UCSD-AML1 (cell line): ENCODE measurements at regions not wholly inside any gene's neighbourhood (a gene's known extent, or its start where the extent isn't known, plus 50 kb on each side); places are given as distances from the start of the nearest gene placed in this dataset.

Source experiments
- DNase-seq: peaks from one replicate; lab custom pipeline; 2025; ENCODE audit not compliant: unreplicated experiment; lab: John Stamatoyannopoulos, UW

DNA sequence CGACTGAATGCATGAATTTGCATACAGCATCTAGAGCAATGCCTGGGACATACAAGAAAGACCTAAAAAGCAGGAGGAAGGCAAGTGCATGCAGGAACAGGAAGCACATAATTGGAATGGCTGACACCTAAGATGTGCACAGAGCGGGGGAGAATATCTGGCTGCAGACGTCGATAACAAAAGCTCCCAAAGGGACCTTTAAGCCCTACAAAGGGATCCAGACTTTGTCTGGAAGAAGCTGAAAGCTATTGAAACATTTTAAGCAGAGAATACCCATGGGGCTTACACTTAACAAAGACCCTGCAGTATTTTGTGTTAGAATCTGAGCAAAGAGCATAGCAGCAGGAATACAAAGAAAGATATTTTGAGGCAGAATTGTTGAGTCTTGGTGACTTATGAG lies 107.4 kb upstream of the CLDN10 start:
- no peak for DNase-seq

DNA sequence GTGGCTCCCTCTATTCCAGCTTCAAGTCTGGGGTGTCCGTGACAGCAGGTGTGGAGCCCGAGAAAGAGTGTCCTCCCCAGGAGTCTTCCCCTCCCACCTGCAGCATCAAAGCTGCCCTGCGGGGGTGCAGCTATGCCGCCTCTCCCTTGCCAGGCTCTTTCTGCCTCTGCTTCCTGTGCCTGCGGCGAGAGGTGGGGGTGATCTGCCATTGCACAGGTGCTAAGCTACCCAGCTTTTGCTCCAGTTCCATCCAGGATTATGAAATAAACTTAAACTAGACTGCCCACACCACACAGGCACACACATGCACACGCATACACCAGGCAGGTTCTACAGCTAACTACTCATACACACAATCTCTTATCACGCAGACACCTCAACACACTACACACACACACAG lies 104.7 kb upstream of the CLDN10 start:
- DNase-seq = no peak

DNA sequence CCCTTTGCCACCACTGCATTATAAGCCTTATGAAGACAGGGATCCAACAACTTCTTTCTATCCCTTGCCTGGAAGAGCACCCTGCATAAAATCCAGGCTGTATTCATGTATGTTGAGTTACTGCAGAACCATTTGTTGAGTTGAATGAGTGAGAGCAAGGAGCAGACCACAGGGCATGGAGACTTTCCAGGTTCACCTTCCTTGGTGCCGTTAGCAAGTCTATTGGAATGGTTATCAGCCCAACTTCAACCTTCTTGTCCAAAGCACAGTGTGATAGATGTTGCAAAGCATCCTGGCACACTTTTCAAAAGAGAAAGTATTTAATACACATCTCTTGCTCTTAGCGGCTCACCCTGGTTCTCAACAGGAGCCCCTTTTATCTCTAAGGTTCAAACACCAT lies 100.9 kb upstream of the CLDN10 start:
- no peak for DNase-seq

DNA sequence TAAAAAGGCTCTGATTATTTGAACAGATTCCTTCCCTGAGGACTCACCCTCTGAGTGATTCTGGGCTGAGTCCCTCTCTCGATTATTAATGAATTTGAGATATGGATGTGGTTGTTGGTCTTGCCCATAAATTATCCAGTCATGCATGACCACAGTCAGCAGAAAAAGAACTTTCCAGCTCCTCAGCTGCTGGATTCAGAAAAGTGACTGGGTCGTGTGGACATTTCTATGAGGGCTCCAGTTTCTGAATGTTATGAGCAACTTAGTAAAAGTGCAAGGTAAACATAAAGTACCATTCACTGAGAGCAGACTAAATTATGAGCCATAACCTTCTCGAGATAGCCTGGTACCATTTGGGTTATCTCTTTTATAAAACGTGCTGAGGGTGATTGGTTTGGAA lies 100.1 kb upstream of the CLDN10 start:
- no peak for DNase-seq

DNA sequence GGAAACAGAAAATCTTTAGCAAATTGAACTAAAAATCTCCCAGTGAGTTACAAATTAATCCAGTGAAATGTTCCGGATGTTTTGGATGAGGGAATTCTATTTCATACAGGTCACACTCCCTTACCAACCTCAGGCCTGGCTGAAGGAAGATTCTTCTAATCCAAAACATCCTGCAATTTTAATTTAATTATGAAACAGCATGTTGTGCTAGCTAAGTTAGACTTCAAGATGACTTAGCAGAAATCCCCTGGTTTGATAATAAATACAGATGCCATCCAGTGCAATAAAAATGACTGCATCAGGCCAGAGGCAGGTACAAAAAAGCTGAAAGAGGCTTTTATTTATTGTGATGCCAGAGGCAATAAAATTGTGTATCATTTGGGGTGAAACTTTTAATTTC lies 96.7 kb upstream of the CLDN10 start:
- DNase-seq = no peak

DNA sequence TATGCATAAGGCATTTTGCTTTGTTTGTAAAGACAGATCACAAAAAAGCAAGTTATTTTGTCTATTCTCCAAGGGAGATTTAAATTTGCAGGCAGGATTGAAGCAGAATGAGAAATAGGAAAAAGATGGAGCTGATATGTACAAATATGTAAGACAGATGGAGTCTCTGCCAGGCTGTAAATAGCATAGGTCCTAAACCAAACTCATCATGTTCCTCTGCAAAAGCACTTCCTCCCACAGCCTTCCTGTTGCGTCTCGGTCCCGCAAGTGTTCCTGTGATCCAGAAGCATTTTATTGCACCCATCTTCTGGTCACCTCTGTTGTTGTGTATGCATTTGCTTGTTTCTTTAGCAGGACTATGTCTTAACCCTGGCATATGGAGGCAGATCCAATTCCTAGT lies 95.7 kb upstream of the CLDN10 start:
- peak; percentile 23 for DNase-seq

DNA sequence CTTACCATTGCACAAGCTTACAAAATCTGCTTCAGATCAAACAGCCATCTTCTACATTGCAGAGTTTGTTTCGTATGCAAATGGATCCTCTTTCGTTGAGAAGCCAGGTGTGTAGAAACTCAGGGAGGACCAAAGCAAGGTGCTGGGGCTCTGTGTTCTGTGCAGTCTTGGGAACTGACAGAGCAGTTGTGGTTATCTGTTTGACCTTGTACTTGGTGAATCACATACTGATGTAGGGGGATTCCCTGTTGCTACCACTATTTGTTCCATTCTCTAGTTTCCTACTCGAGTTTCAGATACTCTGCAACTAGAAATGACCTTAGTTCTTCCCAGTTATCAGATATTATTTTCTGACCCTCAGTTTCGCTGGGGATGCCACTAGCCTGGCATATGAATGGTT lies 95.2 kb upstream of the CLDN10 start:
- DNase-seq = no peak

DNA sequence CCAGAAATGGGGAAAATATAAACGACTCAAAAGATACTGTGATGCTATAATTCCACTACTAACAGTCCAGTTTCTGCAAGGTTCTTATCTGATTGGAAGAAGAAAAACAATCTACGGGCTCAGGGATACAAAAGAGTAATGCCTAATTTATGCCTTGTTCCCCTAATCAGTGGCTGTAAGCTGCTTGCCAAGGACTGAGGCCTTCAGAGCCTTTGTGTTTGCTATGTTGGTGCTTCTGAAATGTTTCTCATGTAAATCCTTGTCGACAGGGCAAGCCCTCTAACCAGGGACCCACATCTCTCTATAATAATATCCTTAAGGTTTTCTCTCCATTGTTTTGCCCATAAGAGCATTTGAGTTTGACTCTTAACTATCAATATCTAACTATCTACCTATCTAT lies 89.7 kb upstream of the CLDN10 start:
- no peak for DNase-seq

DNA sequence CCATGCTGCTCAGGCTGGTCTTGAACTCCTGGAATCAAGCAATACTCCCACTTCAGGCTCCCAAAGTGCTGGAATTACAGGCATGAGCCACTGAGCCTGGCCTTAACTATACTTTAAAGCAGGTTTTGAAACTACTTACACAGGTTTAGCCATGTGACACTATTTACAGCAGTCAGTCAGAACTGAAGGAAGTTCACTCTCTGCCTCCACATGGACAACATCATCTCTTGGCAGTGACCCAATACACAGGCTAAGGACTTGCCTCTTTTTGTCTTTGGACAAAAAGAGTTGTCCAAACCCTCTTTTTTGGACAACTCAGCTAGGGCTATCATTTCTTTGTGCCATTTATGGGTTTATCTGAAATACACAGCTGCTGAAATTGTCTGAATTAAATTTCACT lies 89.0 kb upstream of the CLDN10 start:
- DNase-seq = no peak

DNA sequence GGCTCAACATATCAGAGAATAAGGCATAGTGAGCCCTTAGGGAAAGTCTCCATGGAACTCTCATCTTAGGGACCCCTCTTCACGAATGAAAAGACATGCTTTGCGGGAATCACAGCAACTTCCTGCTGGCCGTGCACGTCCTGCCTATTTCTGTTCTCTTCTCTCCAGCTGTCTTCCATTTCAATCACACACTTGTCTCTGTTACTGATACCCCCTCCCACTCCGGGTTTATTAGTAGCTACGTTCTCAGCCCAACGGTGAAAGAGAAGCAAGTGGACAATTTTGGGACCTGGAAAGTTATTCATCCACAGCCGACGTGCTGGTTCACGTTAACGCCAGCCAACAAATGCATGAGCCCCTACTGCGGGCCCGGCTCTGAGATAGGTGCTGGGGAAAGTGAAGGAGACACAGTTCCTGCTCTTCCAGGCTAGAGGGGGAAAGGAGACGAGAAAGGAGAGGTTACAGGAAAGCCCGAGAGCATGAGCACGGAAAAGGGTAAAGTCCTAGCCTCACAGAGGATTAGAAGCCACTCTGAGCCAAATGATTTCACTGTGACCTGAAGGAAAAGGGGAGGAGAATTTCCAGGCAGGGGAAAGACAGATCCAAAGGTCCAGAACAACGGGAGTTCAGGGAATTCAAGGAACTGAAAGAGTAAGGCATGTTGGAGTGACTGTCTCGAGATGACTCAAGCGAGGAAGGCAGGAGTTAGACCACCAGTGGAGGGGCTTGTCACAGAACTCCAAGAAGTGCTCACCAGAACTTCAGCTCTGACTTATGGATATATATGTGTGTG lies 81.8 kb upstream of the CLDN10 start:
- DNase-seq = no peak

DNA sequence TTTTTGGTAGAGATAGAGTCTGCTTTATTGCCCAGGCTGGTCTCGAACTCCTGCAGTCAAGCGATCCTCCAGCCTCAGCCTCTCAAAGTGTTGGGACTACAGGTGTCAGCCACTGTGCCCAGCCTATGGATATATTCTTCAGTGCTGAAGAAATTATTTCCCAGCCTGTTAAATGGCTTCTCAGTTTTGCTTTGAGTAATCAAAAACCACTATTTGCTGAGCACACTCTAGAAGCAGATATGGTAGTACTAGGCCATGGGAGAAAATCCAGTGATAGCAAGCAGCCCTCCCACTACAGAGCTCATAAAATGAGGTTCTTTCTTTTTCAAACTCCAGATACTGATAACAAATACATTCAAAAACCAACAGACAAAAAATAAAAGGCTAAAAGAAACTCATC lies 80.6 kb upstream of the CLDN10 start:
- no peak for DNase-seq

DNA sequence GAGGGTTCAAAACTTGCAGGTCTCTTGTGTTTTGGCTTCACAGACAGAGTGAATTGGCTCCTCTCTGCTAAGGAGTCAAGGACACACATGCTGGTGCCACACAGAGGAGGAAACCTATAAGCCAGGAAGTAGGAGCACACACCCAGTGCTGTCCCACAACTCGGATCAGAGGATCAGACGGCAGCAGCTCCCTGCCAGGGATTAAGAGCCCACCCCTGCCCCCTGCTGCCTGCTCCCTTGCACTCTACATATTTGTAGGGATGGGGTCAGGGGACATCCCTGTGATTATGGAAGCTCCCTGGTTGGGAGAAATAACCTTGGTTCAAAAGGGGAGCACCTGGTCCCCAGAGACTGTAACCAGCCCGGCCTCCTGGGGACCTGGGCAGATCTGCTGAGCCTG lies 77.5 kb upstream of the CLDN10 start:
- DNase-seq = no peak

DNA sequence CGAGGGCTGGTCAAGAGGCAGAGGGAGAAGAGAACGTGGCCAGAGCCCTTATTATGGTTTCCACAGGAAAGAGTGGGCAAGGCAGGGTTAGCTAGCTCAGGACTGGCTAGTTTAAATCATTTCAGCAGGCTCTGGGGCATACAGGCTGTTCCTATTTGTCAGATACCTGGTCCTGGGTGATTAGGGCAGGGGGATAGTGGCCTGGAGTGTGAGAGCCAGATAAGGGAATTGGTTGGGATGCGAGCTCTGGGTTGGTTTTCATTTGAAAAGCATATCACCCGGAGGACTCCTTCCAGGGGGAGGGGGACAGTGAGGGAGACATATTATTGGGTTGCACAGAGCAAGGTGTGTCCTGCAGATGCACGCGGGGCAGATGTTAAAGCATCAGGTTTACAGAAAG lies 75.3 kb upstream of the CLDN10 start:
- no peak for DNase-seq

DNA sequence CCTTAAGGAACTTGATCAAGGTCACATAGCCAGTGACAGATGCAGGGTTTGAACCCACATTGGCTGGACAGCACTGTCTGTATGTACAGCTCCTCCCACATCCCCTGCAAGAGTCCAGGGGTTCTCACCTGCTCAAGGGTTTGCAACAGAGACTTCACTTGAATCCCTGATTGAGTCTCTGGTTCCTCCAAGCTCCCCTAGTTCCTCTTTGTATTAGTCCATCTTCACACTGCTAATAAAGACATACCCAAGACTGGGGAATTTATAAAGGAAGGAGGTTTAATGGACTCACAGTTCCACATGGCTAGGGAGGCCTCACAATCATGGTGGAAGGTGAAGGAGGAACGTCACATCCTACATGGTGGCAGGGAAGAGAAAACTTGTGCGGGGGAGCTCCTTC lies 72.8 kb upstream of the CLDN10 start:
- DNase-seq = no peak

DNA sequence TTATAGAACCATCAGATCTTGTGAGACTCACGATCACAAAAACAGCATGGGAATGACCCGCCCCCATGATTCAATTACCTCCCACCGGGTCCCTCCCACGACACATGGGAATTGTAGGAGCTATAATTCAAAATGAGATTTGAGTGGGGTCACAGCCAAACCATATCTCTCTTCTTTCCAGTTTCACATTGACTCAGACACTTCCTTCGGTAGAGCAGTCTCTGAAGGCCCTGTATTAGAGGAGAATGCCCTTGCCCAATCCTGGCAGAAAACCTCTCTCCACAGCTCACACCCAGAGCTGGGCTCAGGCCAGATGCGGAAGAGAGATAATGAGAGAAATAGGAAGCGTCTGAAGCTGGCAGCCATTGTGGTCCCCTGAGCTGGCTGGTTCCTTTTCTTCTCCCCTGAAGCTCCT lies 72.4 kb upstream of the CLDN10 start:
- DNase-seq = peak; percentile 81

DNA sequence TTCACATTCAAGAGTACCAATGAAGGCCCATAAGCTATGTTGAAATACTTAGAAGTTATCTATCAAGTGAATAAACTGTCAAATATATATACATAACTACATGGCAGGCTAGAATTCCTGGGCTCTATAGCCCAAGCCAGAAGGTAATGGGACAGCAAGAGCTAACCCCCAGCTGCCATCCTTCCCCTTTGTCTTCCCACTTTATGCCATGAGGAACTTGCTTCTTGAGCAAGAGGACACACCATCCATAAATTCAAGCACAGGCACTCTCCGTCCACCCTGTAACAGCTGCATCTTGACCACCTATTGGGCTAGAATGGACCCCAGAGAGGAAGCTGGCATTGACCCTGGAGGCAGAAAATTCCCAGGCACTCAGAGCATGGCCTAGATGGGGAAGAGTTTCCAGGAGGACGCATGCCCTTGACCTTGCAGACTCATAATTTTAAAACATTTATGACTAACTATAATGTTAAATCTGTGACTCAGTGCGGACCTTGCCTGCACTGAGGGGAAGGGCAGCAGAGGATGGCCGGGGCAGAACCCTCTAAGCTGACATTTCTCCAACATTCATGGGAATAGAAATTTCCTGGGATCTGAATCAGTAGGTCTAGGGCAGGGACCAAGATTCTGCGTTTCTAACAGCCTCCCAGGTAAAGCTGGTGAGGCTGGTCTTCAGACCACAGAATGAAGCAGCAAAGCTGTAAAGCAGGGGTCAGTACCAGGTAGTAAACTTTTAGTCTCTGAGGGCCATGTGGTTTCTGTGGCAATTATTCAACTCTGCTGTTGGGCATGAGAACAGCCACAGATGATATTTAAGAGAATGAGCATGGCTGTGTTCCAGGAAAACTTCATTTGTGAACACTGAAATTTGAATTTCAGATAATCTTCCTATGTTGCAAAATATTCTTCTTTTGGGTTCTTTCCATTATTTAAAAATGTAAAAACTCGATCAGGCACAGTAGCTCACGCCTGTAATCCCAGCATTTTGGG lies 71.4 kb upstream of the CLDN10 start:
- DNase-seq = no peak

DNA sequence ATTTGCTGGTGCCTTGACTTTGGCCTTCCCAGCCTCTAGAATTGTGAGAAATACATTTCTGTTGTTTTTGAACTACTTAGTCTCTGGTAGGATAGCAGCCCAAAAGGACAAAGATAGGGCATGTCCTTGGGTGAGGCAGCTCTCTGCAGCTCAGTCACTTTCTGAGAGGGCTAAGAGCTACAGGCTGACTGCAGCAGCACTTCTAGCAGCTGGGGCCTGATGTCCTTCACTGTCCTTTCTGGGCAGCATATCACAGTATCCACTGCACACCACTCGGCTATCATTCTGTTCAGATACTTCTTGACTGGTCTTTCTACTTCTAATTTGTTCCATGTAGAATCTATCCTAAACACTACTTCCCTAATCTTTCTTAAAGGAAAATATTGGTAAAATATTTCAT lies 68.5 kb upstream of the CLDN10 start:
- no peak for DNase-seq

DNA sequence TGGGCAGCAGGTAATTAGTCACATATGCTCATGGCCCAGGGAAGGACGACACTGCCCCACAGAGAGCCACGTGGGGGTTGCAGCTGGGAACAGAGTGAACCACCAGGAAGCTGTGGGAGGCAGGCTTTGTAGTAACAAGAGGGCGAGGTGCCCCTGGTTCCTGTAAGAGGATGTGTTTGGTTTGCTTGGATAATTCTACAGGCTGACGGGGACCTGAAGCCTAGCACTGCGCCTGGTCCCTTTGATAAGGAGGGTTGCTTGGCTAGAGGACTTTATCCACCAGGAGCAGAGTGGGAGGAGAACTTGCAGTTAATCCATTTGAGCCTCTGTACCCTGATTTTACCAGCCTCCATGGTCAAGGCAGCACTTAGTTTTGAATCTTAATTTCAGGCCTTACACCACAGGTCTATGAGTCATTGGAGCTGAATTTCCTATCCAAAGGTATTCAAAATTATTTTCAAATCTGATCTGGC lies 67.4 kb upstream of the CLDN10 start:
- DNase-seq = peak; percentile 78

DNA sequence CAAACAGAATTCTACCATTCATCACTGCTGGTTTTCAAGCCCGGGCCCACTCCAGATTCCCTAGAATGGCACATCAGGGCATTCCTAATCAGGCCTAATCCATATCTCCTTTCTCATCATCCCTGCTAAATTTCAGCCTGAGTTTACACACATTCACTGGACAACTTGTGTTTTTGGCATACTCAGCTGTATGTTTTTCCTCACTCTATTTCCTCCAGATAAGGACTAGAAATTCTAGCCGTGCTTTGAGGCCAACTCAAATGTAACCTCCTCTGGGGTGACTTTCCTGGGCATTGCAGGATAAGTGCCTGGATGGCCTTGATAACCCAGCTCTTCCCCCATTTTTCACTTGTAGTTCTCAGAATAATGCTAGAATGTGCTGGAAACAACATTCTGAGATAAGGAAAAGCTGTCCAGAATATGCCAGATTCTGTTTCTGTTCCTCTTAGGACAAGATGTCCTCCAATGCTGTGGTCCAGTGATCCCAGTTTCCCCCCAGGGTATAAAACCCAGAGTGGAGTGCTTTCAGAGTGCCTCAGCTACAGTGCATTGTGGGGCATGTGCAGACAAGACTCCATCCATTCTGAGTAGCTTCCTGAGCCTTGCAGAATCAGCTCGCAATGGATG lies 66.9 kb upstream of the CLDN10 start:
- peak; percentile 35 for DNase-seq

DNA sequence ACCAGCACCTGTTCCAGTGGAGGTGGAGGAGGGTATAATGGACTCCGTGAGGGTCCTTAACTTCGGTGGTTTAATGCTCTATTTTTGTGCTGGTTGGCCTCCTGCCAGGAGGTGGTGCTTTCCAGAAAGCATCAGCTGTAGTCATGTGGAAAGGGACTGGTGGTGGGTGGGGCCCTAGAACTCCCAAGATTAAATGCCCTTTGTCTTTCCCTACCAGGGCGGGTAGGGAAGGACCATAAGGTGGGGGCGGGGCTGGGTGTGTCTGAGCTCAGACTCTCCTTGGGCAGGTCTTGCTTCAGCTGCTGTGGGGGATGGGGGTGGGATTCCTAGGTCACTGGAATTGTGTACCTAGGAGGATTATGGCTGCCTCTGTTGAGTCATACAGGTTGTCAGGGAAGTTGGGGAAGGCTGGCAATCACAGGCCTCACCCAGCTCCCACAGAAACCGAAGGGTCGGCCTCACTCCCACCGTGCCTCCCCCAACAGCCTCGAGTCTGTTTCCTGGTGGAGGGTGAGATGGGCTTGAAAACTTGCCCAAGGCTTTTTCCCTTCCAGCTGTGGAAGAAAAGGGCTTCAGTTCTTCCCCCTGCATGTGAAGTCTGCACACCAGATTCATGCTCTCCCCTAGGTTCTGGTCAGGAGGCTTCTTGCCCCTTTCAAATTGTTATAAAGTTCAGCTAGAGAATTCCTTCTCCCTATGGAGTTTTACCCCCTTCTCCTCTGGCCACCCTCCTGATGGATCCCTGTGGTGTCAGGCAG lies 60.3 kb upstream of the CLDN10 start:
- DNase-seq = no peak
